GM18520 (cell line): ENCODE measurements at regions not wholly inside any gene's neighbourhood (a gene's known extent, or its start where the extent isn't known, plus 50 kb on each side); places are given as distances from the start of the nearest gene placed in this dataset.
"Not testable (repeated sequence)": the region's sequence is repeated elsewhere in the genome, so short reads cannot be mapped to it uniquely, and the experiment has no call there.

Experiments used
- ATAC-seq: cut with Tn5 transposase; IDR thresholded peaks from one replicate; pipeline ENCODE4 v1.9.1; 2021; ENCODE audit not compliant: unreplicated experiment

DNA sequence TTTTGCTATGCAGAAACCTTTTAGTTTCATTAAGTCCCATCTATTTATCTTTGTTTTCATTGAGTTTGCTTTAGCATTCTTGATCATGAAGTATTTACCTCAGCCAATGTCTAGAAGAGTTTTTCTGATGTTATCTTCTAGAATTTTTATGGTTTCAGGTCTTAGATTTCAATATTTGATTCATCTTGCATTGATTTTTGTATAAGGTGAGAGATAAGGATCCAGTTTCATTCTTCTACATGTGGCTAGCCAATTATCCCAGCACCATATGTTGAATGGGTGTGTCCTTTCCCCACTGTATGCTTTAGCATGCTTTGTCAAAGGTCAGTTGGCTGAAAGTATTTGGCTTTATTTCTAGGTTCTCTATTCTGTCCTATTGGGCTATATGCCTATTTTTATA is 395.2 kb downstream of the HGF start:
- ATAC-seq = not testable (repeated sequence)

DNA sequence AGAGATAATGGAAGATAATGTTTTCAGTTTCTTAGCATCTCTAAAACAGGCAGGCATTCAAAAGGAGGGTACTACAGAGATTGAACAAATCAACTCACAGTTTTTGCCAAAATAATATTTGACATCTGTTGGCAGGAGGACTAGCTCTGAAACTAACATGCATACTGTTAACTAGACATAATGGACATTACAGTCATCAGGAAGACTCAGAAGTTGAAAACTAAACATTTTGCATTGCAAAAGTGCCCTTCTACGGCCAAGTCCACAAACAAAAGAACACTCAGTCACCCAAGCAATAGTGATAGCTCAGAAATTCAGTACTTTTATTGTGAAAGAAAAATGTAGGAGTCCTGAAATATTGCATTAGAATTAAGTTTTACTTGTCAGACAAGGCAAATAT is 399.0 kb downstream of the HGF start:
- no peak for ATAC-seq

DNA sequence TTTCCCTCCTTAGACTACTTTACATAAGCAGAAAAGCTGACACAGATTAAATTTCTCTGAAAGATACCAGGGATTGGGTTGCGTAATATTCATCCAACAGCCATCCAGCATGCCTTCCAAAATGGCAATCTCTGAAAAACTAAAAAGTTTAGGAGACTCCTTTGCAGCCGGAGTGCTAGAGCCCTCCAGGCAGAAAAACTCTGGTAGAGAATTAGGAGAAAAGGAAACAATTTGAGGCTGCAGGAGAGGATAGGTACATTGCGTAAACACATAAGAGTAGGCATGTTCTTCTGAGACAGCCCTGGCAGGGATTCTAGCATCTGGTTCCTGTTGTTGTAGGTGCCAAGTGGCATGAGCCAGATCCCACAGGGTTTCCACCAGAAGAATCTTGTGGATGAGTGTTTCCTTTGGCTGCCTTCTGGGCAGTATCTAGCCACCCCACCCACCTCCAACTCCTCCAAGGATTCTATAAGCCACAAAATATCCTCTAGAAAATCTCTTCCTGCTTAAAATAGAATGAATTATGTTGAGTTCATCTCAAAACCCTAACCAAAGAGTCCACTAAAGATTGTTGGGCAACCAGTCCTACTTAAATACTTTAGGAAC is 402.4 kb downstream of the HGF start:
- ATAC-seq = no peak

DNA sequence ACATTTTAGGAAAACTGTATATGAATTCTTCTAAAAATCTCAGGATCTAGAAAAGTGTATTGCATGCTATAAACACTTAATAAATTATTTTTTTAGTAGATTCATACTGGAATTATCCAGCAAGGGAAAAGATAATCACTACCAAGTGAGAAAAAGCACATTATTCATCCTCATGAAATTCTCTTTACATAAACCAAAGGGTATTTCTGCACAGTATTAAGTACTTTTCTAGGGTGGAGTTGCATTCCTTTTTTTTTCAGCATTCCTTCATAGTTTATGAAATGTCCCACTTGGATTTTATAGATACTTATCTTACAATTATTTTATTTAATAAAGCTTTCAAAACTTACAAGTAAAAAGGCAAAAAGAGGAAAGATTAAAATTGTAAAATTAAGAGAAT is 403.3 kb downstream of the HGF start:
- ATAC-seq = no peak

DNA sequence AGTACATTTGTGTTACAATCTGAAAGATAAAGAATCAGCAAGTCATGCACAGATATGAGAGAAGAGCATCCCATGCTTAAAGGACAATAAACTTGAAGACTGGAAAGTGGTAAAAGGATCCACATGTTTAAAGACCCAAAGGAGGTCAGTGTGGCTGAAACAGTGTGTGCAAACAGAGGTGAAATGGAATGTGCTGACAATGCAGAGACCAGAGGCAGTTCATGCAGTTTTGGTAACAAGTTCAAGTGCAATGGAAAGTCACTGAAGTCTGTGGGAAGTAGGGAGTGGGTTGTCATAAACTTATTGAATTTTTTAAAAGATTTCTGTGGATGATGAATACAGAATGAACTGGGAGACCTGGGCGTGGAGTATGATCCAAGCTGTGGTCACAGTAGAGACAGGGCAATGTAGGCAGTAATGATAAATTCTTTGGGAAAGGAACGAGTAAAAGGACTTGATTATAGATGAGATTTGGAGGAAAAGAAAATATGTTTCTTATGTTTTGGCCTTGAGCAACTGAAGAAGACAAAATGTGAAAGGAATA is 408.0 kb downstream of the HGF start:
- ATAC-seq = no peak

DNA sequence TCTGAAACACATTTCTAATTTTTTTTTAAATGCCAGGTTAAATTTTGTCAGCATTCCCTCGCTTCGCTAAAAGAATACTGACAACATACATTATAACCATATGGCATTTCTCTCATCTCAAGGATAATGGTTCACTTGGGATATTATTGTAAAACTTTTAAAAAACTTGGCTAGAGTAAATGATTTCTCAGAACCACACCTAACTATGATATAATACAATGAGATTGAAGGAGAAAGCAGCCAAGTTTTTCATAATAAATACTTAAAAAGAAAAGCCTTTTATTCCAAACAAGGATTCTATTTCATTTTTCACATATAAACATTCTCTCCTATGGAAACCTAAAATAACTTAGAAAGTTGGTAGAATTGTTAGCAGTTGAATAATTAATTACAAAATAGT is 413.9 kb downstream of the HGF start:
- no peak for ATAC-seq

DNA sequence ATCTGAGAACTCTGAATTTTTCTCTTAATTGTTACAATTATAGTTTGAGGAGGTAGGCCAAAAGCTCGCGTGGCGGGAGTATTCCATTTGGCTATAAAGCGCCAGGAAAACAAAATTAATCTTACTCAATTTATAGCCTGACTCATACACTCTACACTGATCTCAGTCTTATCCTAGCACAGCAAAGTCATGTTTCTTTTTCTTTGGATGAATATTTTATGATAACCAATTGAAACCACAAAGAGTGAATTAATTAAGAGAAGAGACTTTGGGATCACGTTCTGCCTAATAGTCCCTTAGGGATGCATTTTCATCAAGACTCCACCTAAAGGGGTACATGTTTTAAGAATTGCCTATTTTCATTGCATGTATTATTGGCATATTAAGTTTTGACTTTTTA is 420.8 kb downstream of the HGF start:
- ATAC-seq = no peak

DNA sequence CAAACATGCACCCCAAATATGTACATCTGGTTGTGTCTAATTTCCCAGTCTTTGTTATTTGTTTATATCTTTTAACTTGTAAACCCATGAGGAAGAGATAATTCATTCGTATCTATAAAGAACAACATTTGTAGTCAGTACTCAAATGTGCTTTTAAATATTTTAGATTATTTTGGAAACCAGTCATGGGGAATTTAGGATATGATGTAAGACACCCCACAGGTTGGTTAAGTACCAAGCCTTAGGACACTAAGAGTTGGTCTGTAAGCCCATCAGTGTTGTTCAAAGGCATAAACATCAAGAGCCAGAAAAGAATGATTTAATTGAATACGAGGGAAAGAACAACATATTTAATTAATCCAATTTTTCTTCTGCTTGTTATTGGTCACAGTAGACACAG is 421.1 kb upstream of the SEMA3C start:
- ATAC-seq = no peak

DNA sequence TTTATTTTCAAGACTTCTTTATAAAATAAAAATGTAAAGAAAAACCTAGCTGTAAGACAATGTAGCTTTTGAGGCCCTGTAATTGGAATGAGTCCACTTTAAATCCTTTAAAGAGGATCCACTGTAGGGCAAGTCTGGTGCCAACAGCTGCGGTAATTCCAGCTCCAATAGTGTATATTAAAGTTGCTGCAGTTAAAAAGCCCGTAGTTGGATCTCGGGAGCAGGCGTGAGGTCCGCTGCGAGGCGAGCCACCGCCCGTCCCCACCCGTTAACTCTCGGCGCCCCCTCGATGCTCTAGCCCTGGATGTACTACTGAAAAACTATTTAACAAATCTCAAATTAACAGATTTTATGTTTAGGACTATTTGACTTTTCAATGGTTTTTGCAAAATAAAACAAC is 414.7 kb upstream of the SEMA3C start:
- ATAC-seq = no peak

DNA sequence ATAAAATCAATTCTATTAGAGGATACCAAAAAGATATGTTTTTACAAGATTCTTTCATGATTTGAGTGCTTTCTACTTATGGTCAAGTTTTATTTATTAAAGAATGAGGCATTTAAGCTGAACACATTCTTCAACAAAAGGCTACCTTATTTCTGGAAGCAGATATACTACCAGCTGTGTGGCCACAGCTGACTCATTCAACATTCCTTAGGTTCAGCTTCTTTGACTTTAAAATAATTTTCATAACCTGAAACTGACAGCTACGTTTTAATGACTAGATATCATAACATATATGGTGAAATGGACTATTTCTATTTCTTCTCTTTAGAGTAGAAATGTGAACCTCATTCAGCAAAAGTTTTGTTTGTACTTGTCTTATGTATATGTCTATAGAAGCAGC is 414.2 kb upstream of the SEMA3C start:
- no peak for ATAC-seq

DNA sequence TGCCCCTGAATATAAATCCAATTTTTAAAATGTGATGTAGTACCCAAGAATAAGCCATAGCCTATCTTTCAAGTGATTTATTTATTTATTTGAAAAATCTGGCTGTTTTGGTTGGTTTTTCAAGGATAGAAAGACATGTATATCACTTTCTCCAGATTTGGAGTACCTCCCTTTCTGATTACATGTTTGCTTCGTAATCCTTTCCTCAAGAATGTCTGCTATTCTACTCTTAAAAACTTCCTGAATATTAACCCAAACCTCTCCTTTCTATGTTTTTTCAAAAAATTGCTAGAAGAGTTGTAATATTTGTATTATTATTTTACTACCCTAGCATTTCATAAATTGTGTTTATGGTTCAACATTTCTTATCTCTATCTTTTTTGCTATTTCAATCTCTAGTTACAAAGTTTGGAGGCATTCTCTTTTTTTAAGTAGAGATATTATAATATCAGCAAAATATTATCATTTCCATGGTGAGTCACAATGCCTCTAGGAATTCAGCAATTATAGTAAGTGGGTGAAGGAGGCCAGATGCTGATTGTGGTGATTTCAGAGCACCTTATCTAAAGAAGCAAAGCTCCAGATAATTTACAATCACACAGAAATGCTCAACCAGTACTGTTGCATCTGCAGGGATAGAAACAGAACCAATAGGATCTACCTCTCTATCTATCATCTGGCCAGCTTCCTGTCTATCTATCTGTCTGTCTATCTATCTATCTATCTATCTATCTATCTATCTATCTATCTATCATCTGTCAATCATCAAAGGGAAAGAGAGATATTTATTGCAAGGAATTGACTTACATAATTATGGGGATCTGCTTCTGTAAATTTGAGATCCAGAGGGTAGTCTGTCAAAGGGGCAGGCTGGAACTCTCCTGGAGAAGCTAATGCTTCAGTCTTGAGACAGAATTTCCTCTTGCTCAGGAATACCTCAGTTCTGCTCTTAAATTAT is 412.5 kb upstream of the SEMA3C start:
- no peak for ATAC-seq

DNA sequence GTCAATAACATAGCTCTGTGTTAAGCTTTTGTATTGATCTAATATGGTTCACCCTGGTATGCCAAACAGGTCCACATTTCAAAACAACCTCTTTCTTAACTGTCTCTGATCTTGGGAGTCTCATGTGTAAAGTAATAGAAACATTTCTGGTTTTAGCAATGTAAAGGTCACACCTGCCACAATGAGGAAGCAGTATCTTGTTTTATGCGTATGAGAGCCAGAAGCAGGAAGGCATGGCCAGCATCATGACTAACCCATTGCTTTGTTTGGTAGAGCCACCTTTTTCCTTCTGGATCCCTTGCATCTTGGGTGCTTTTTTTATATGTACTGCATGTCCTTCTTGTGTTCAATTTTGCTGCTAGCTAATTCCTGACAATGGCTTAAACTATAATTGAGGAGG is 411.3 kb upstream of the SEMA3C start:
- no peak for ATAC-seq

DNA sequence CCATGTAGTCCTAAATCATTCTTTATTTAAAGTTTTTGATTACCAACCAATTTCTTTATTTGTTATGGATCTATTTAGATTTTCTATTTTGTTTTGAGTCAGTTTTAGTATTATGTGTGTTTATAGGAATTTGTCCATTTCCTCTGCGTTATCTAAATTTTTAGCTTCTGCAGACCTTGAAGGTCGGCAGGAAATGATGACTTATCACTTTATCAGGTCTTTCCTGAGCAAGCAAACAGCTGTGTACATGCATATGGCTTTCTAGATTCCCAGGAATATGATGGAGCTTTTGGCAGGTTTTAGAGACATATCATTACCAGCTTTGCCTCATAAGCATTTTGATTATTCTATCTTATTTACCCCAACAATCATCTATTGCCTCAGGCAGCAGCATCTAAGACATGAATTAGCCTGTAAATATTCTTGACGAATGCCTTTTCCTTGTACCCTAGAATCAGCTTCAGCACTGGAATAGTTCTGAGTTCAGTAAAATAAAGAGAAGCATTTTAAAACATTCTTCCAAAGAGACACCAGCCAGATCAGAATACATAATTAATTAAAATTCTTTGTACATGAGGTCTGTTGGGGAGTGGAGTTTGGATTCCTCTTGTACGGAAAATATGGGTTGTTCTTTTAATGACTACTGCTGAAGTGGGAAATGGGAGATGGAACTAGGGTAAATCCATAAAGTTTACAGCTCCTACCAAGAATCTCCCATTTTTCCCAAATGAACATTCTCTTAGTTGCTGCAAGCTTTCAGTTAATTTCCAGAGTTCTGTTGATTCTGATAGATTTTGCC is 408.8 kb upstream of the SEMA3C start:
- no peak for ATAC-seq

DNA sequence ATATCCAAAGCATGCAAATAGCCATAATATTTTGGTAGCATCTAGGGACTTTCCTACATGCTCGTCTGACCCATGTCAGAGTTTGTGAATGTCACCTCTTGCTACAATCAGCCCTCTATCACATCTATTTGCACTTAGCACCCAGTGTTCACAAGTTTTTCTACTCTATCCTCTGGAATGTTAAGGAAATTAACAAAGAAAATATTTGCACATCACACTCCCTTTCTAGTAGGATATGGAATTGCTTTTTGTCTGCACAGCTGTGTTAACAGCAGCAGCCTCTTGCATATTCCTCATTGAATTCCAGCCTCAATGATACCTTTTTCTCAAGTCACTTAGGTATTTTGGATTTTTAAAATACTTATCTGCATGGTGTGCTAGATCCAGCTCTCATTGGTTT is 403.1 kb upstream of the SEMA3C start:
- ATAC-seq = no peak

DNA sequence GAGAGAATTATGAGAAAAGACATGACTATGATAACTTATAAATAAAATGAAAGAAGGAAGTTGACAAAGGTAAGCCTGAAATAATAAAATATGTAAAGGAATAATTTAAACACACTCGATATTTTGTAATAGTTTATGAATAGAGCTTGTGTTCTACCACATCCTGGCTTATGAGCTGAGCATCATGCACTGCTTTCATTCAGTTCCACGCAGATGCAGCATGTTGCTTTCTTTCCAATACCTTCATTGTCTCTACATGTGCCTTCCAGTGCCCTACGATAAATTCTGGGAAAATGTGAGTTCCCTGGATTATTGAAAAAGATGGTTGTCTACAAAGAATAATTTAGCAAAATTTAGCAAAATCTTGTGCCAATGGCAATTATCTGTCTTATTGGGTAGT is 398.9 kb upstream of the SEMA3C start:
- ATAC-seq = no peak

DNA sequence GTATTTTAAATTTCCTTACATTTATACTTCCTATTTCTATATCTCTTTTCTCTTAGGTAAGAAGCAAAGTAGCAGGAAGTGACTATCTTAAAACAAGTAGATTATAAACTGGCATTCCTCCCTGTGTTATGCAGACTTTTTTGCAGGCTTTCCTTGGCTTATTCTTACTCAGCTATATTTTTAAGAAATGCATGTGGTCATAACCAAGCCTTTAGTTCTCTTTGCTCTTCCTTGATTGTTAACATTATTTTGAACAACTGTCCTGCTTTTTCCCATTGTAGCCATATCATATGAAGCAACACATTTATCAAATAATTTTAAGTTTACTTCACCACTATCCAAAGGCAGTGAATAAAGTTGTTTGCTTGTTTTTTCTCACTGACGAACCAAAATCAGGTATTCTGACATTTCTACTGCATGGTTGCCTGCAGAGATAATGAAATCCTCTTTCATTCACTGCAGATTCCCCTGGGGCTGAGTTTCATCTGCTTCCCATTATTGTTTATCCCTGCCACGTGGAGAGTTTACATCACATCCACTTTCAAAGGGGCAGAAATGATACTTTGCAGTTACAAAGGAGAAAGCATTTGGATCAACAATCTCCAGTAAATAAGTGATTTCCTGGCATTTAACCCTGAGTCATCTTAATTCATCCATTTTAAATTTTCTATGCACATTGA is 389.9 kb upstream of the SEMA3C start:
- no peak for ATAC-seq

DNA sequence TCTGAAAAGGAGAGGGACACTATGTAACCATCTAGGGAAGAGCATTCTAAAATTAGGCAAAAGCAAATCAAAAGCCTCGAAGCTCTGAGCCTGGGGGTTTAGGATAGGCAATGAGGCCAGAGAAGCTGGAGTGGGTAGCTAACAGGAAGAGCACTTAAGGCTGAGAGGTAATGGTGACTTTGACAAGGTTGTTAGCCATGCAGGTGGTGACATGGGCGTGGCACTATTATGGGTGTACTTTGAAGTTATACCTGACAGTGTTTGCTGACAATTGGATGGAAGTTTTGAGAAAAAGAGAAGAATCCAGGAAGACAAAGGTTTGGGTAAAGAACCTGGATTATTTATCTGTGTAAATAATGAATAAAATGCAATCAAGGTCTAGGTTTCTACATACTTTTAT is 383.0 kb upstream of the SEMA3C start:
- no peak for ATAC-seq

DNA sequence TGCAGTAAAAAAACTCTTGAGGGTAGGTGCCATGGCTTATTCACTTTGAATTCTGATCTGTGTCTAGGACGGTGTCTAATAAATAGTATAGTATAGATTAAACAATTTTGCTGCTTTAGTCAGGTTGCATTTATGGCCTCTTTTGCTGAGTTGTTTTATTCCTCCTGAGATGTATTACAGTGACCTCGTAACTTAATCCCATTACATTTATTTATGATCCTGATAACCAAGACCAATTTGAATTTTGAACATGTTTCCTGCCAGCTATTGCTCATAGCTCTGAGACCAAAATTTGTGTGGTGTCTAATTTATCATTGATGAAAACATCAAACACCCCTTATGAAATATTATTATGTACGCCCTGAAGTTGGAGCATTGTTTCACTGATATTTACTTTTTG is 381.9 kb upstream of the SEMA3C start:
- ATAC-seq = no peak

DNA sequence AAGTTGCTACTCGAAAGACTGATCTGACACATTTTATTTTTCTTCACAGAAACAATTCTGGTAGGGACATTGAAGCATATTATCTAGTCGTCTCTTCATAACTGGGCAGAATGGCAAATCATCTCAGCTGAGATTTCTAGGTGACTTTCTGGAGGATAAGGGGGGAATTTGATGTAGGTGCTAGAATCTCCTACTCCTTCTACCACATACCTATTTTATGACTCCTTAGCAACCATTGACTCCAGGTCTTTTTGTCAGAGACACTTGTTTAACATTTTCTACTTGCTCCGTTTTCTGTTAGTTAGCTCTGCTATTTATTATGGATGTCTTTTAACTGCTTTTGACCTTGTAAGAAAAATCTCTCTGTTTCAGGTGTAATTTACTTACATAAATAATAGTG is 380.9 kb upstream of the SEMA3C start:
- no peak for ATAC-seq

DNA sequence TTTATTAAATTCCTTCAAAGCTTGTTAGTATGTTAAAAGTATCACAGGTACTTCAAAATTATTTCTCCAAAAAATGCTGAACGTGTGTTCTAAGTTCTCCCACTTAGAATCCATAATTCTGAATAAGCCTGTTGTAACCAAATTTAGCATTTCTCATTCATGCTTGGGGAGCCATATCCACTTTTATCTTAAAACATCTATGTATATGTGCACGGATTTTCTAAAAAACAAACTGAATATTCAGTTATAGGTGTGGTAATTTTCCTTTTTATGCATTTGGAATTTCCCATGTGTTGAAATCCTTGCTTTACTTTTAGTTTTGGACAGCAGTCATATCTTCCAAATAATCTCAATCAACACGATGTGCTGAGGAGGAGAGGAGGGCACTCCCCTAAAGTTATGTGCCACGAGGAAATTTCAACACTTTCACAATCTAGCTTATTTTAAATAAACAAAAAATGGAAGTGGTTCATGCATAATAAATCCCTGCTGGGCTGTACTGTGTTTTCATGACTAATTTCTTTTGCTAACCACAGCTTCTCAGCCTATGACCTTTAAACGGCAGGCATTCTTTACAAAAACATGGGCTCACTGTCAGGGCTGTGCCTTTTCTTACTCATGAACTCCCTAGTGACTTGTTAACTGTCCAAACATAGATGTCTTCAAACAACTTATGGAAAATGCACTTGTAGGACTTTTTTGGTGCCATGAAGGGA is 380.3 kb upstream of the SEMA3C start:
- ATAC-seq = no peak
